ENCODE measurements at regions not wholly inside any gene's neighbourhood (a gene's known extent, or its start where the extent isn't known, plus 50 kb on each side); places are given as distances from the start of the nearest gene placed in this dataset.

DNA sequence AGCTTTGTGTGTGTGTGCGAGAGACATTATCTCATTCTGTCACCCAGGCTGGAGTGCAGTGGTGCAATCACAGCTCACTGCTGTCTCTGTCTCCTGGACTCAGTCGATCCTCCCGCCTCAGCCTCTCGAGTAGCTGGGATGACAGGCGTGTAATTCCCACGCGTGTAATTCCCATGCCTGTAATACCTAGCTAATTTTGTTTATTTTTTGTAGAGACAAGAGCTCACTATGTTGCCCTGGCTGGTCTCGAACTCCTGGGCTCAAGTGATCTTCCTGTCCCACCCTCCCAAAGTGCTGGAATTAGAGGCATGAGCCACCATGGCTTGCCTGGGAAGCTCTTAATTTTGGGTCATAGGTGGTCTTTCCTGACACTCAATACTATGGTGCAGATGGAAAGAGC, 205.3 kb upstream of the TNRC6C start:
- TF ChIP-seq, protein P1, sequence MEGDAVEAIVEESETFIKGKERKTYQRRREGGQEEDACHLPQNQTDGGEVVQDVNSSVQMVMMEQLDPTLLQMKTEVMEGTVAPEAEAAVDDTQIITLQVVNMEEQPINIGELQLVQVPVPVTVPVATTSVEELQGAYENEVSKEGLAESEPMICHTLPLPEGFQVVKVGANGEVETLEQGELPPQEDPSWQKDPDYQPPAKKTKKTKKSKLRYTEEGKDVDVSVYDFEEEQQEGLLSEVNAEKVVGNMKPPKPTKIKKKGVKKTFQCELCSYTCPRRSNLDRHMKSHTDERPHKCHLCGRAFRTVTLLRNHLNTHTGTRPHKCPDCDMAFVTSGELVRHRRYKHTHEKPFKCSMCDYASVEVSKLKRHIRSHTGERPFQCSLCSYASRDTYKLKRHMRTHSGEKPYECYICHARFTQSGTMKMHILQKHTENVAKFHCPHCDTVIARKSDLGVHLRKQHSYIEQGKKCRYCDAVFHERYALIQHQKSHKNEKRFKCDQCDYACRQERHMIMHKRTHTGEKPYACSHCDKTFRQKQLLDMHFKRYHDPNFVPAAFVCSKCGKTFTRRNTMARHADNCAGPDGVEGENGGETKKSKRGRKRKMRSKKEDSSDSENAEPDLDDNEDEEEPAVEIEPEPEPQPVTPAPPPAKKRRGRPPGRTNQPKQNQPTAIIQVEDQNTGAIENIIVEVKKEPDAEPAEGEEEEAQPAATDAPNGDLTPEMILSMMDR (IDR thresholded peaks at IDR 0.05), result no peak
- no peak for TF ChIP-seq ZFX (IDR thresholded peaks at IDR 0.05; ENCODE audit: borderline replicate concordance)

Data from 22Rv1 (cell line).